H9 (cell line): ENCODE measurements at regions not wholly inside any gene's neighbourhood (a gene's known extent, or its start where the extent isn't known, plus 50 kb on each side); places are given as distances from the start of the nearest gene placed in this dataset.

Source experiments
- DNase-seq: peaks from one replicate; pipeline ENCODE4 v3.0.0-alpha.2; 2017
- H2AFZ ChIP-seq: one replicate; pipeline ENCODE4 v1.6.1; 2013; ENCODE audit warnings: mild to moderate bottlenecking, low read length, control low read depth, moderate library complexity
- H2AK5ac ChIP-seq: 2 replicates; pipeline ENCODE4 v1.6.1; 2013; ENCODE audit warnings: low read length, control low read depth, mixed read lengths; ENCODE audit not compliant: insufficient read length
- H2BK120ac ChIP-seq: one replicate; pipeline ENCODE4 v1.6.1; 2013; ENCODE audit warnings: low read depth, mild to moderate bottlenecking, low read length, control low read depth, inconsistent platforms; ENCODE audit not compliant: poor library complexity, severe bottlenecking
- H2BK12ac ChIP-seq: 2 replicates; pipeline ENCODE4 v1.6.1; 2013; ENCODE audit warnings: low read length, control low read depth, mixed read lengths, low read depth; ENCODE audit not compliant: insufficient read length
- H2BK15ac ChIP-seq: 2 replicates; pipeline ENCODE4 v1.6.1; 2013; ENCODE audit warnings: low read depth, low read length, control low read depth
- H2BK20ac ChIP-seq: one replicate; pipeline ENCODE4 v1.6.1; 2013; ENCODE audit warnings: low read depth, mild to moderate bottlenecking, low read length, control low read depth, inconsistent platforms; ENCODE audit not compliant: poor library complexity, severe bottlenecking
- H2BK5ac ChIP-seq: 2 replicates; pipeline ENCODE4 v1.6.1; 2013; ENCODE audit warnings: low read length, control low read depth, mixed read lengths; ENCODE audit not compliant: insufficient read length
- H3K14ac ChIP-seq: 2 replicates; pipeline ENCODE4 v1.6.1; 2013; ENCODE audit warnings: low read length, control low read depth; ENCODE audit not compliant: insufficient read depth
- H3K18ac ChIP-seq: 2 replicates; pipeline ENCODE4 v1.6.1; 2013; ENCODE audit warnings: low read depth, mild to moderate bottlenecking, mixed read lengths, low read length, control low read depth; ENCODE audit not compliant: insufficient read length
- H3K23ac ChIP-seq: 2 replicates; pipeline ENCODE4 v1.6.1; 2013; ENCODE audit warnings: low read length, control low read depth, mixed read lengths, low read depth; ENCODE audit not compliant: insufficient read length
- H3K23me2 ChIP-seq: 2 replicates; pipeline ENCODE4 v1.6.1; 2013; ENCODE audit warnings: low read depth, mild to moderate bottlenecking, mixed read lengths, low read length, control low read depth; ENCODE audit not compliant: insufficient read length, poor library complexity, severe bottlenecking
- H3K27ac ChIP-seq: 2 replicates; pipeline ENCODE4 v1.5.1; 2013; ENCODE audit warnings: low read length, control low read depth, mixed read lengths, low read depth; ENCODE audit not compliant: insufficient read length
- H3K27me3 ChIP-seq: 2 replicates; pipeline ENCODE4 v1.6.1; 2013; ENCODE audit warnings: low read length, control low read depth, inconsistent platforms; ENCODE audit not compliant: insufficient read depth
- H3K4ac ChIP-seq: 2 replicates; pipeline ENCODE4 v1.6.1; 2013; ENCODE audit warnings: low read depth, mild to moderate bottlenecking, control low read depth, inconsistent platforms, low read length, moderate library complexity
- H3K4me1 ChIP-seq: 2 replicates; pipeline ENCODE4 v1.6.1; 2013; ENCODE audit warnings: low read length, control low read depth, inconsistent platforms; ENCODE audit not compliant: insufficient read depth
- H3K4me2 ChIP-seq: 2 replicates; pipeline ENCODE4 v1.6.1; 2013; ENCODE audit warnings: low read length, control low read depth, mixed read lengths; ENCODE audit not compliant: insufficient read length, insufficient read depth
- H3K56ac ChIP-seq: 2 replicates; pipeline ENCODE4 v1.6.1; 2013; ENCODE audit warnings: low read depth, mild to moderate bottlenecking, mixed read lengths, low read length, control low read depth; ENCODE audit not compliant: insufficient read length
- H3K79me1 ChIP-seq: 2 replicates; pipeline ENCODE4 v1.6.1; 2013; ENCODE audit warnings: low read depth, mild to moderate bottlenecking, moderate library complexity, low read length, control low read depth, inconsistent platforms; ENCODE audit not compliant: insufficient read depth, poor library complexity, severe bottlenecking
- H3K79me2 ChIP-seq: 2 replicates; pipeline ENCODE4 v1.6.1; 2013; ENCODE audit warnings: low read length, control low read depth, inconsistent platforms; ENCODE audit not compliant: insufficient read depth
- H3K9ac ChIP-seq: 2 replicates; pipeline ENCODE4 v1.6.1; 2013; ENCODE audit warnings: low read length, control low read depth, mixed read lengths; ENCODE audit not compliant: insufficient read length; ENCODE audit errors: extremely low read depth
- H3K9me3 ChIP-seq: one replicate; pipeline ENCODE4 v1.6.1; 2013; ENCODE audit warnings: low read depth, low read length, inconsistent platforms; ENCODE audit not compliant: control insufficient read depth
- H3T11ph ChIP-seq: one replicate; pipeline ENCODE4 v1.6.1; 2013; ENCODE audit warnings: mild to moderate bottlenecking, low read length, control low read depth, inconsistent platforms
- H4K20me1 ChIP-seq: one replicate; pipeline ENCODE4 v1.6.1; 2013; ENCODE audit not compliant: control insufficient read depth, insufficient read length, insufficient read depth
- H4K5ac ChIP-seq: 2 replicates; pipeline ENCODE4 v1.6.1; 2013; ENCODE audit warnings: low read depth, mild to moderate bottlenecking, mixed read lengths, low read length, control low read depth; ENCODE audit not compliant: insufficient read length
- H4K8ac ChIP-seq: replicated peaks from 2 replicates; pipeline ENCODE4 v1.6.1; 2013; ENCODE audit warnings: low read length, control low read depth, mixed read lengths, low read depth; ENCODE audit not compliant: insufficient read length
- H4K91ac ChIP-seq: 2 replicates; pipeline ENCODE4 v1.6.1; 2013; ENCODE audit warnings: low read depth, mild to moderate bottlenecking, moderate library complexity, mixed read lengths, low read length, control low read depth; ENCODE audit not compliant: insufficient read length
- H3K27ac Mint-ChIP-seq, 3 experiments: 2 replicates in 2 of 3; 3 replicates in 1 of 3; pipeline ENCODE4 v1.8.0; 2020 to 2021; ENCODE audit warnings: mixed read lengths in 3 of 3, mild to moderate bottlenecking in 1 of 3, moderate library complexity in 1 of 3
- H3K27me3 Mint-ChIP-seq: 2 replicates; pipeline ENCODE4 v1.8.0; 2021; ENCODE audit warnings: low read depth, mild to moderate bottlenecking, moderate library complexity, mixed read lengths
- H3K36me3 Mint-ChIP-seq, 3 experiments: 2 replicates in 2 of 3; 3 replicates in 1 of 3; pipeline ENCODE4 v1.8.0; 2020 to 2021; ENCODE audit warnings: low read depth in 3 of 3, mixed read lengths in 3 of 3; ENCODE audit not compliant: insufficient read depth in 1 of 3
- H3K4me1 Mint-ChIP-seq, 2 experiments: 2 replicates each; pipeline ENCODE4 v1.8.0; 2020; ENCODE audit warnings: mixed read lengths in 2 of 2
- H3K4me3 Mint-ChIP-seq, 2 experiments: 2 replicates in 1 of 2; 3 replicates in 1 of 2; pipeline ENCODE4 v1.8.0; 2020 to 2021; ENCODE audit warnings: mild to moderate bottlenecking in 2 of 2, mixed read lengths in 2 of 2, moderate library complexity in 1 of 2
- H3K9me3 Mint-ChIP-seq, 2 experiments: 2 replicates in 1 of 2; 3 replicates in 1 of 2; pipeline ENCODE4 v1.8.0; 2020; ENCODE audit warnings: mild to moderate bottlenecking in 2 of 2, mixed read lengths in 2 of 2, moderate library complexity in 1 of 2
- WGBS: extraction: QIAGEN DNeasy Blood & Tissue Kit; methylation state at CpG from one replicate; pipeline ENCODE4 v1.1.7; 2013; ENCODE audit warnings: missing lambda C conversion rate, low lambda C conversion rate, mixed read lengths; ENCODE audit not compliant: insufficient read length; ENCODE audit errors: extremely low coverage; 5-methylcytosine and 5-hydroxymethylcytosine counted together
- TF ChIP-seq, protein P1 (sequence below): fragments of 200-600 bp; sonication (generic); conservative IDR thresholded peaks from 3 replicates; pipeline ENCODE4 v1.8.0; 2021; ENCODE audit warnings: antibody characterized with exemption, mild to moderate bottlenecking

DNA sequence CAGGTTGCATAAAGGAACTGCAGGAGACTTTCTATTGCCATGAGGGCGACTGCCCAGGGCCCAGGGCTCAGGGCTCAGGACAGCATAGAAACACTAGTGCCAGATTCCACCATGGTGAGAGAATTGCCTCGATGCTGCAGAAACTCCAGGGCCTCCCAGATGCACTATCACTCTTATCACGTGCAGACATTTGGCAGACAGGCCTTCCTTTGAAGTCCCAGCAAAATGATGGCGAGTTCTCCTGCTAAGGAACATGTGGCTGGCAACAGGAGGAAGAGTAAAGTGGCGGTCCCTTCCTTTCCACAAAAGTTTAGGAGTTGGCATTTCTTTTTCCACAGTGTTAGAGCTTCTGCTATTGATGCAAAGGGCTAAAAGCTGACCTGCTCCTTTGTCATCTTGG is 214.0 kb upstream of the LNX1 start:
- H3K9me3 ChIP-seq: no peaks in the 10 kb centered on the region
- H3K4me1 Mint-ChIP-seq: 0 out of 4 replicates have a peak, but pooled peaks cover 0 to under 1% of the 10 kb centered on the region in 2 experiments
- no peak for DNase-seq
- no peaks in the 10 kb centered on the region for H3K4me1 ChIP-seq
- no peak overlapping the region for H4K91ac ChIP-seq
- no peak overlapping the region for H3K27ac ChIP-seq
- H2BK20ac ChIP-seq: no peak overlapping the region
- no peak overlapping the region for H3K23ac ChIP-seq
- H2BK15ac ChIP-seq: no peak overlapping the region
- no peak overlapping the region for H3K27ac Mint-ChIP-seq
- WGBS: no CpG with 5 or more reads among the region's 5 CpGs
- H3K79me1 ChIP-seq: no peaks in the 10 kb centered on the region
- H3K9me3 Mint-ChIP-seq: no peaks in the 10 kb centered on the region
- H3K18ac ChIP-seq: no peak overlapping the region
- no peaks in the 10 kb centered on the region; a peak in 1 of 7 replicates for H3K36me3 Mint-ChIP-seq
- H3K9ac ChIP-seq: no peak overlapping the region
- H3K27me3 Mint-ChIP-seq: no peaks in the 10 kb centered on the region; the same call in 1 of the 2 replicates
- H3K4me3 Mint-ChIP-seq: no peak overlapping the region
- no peak overlapping the region for H3K14ac ChIP-seq
- no peak overlapping the region for H2AFZ ChIP-seq
- H3K23me2 ChIP-seq: no peaks in the 10 kb centered on the region
- no peak overlapping the region for H2BK120ac ChIP-seq
- no peak overlapping the region for H3T11ph ChIP-seq
- no peak overlapping the region for H3K4me2 ChIP-seq
- H3K79me2 ChIP-seq: no peaks in the 10 kb centered on the region
- no peaks in the 10 kb centered on the region for H4K20me1 ChIP-seq
- TF ChIP-seq, protein P1, sequence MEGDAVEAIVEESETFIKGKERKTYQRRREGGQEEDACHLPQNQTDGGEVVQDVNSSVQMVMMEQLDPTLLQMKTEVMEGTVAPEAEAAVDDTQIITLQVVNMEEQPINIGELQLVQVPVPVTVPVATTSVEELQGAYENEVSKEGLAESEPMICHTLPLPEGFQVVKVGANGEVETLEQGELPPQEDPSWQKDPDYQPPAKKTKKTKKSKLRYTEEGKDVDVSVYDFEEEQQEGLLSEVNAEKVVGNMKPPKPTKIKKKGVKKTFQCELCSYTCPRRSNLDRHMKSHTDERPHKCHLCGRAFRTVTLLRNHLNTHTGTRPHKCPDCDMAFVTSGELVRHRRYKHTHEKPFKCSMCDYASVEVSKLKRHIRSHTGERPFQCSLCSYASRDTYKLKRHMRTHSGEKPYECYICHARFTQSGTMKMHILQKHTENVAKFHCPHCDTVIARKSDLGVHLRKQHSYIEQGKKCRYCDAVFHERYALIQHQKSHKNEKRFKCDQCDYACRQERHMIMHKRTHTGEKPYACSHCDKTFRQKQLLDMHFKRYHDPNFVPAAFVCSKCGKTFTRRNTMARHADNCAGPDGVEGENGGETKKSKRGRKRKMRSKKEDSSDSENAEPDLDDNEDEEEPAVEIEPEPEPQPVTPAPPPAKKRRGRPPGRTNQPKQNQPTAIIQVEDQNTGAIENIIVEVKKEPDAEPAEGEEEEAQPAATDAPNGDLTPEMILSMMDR: no peak
- no peak overlapping the region for H2BK12ac ChIP-seq
- no peak overlapping the region for H4K8ac ChIP-seq
- H3K27me3 ChIP-seq: no peaks in the 10 kb centered on the region
- H2BK5ac ChIP-seq: no peak overlapping the region
- no peak overlapping the region for H2AK5ac ChIP-seq
- H4K5ac ChIP-seq: no peak overlapping the region
- no peak overlapping the region for H3K56ac ChIP-seq
- no peak overlapping the region for H3K4ac ChIP-seq
